ENCODE measurements at regions not wholly inside any gene's neighbourhood (a gene's known extent, or its start where the extent isn't known, plus 50 kb on each side); places are given as distances from the start of the nearest gene placed in this dataset.

- Histone ChIP-seq H4K20me1 (ENCODE audit: low read length) (no peaks in the 10 kb centered on the region), H3K4me3 (ENCODE audit: low read length) (no peak overlapping the region), H3K4me1 (ENCODE audit: insufficient read depth, low read length) (no peaks in the 10 kb centered on the region), H3F3A (ENCODE audit: low read length, unreplicated experiment) (no peaks in the 10 kb centered on the region), H3K27ac (ENCODE audit: low read length) (no peak overlapping the region), H3K9me2 (replicated peaks; ENCODE audit: low read length) (no peaks in the 10 kb centered on the region), H3K27me3 (ENCODE audit: low read length) (no peaks in the 10 kb centered on the region), H3K9me3 (ENCODE audit: low read length) (no peaks in the 10 kb centered on the region), H3K9ac (ENCODE audit: low read length) (no peak overlapping the region), H3K79me2 (ENCODE audit: low read length) (no peaks in the 10 kb centered on the region), H3K36me3 (ENCODE audit: low read depth, low read length) (no peaks in the 10 kb centered on the region), H2AFZ (ENCODE audit: low read length) (no peak overlapping the region), H3K4me2 (ENCODE audit: low read length) (no peak overlapping the region)
- ChIA-PET POLR2A (ENCODE audit: unreplicated experiment) (no interaction called here), CTCF (no interaction called here)
- no TSS peak for BruUV-seq (replicated peaks)
- no peak for DNase-seq
- no peak for TF ChIP-seq CTCF (conservative IDR thresholded peaks at IDR 0.05; ENCODE audit: low read depth, low read length)
- no peak for TF ChIP-seq EZH2 (IDR thresholded peaks at IDR 0.05; ENCODE audit: low read length, unreplicated experiment)
- no peak for TF ChIP-seq EZH2phosphoT487 (IDR thresholded peaks at IDR 0.05; ENCODE audit: borderline replicate concordance, low read length)
- intact Hi-C loops (cut with micrococcal nuclease) = no loop called here
- no peak for ATAC-seq
Observed at GRCh38 chr14:39851202-39851601, 419.0 kb upstream of the FBXO33 start.

GRCh38 chr14:39847852-39848251, 415.6 kb upstream of the FBXO33 start:
- Histone ChIP-seq H3K4me3 (ENCODE audit: low read length) (no peak overlapping the region), H3K27ac (ENCODE audit: low read length) (no peak overlapping the region), H3K9me3 (ENCODE audit: low read length) (no peaks in the 10 kb centered on the region), H3K79me2 (ENCODE audit: low read length) (no peaks in the 10 kb centered on the region), H4K20me1 (ENCODE audit: low read length) (no peaks in the 10 kb centered on the region), H3K27me3 (ENCODE audit: low read length) (no peaks in the 10 kb centered on the region), H3K9me2 (replicated peaks; ENCODE audit: low read length) (no peaks in the 10 kb centered on the region), H2AFZ (ENCODE audit: low read length) (no peak overlapping the region), H3K4me1 (ENCODE audit: insufficient read depth, low read length) (no peaks in the 10 kb centered on the region), H3K4me2 (ENCODE audit: low read length) (no peak overlapping the region), H3K36me3 (ENCODE audit: low read depth, low read length) (no peaks in the 10 kb centered on the region), H3F3A (ENCODE audit: low read length, unreplicated experiment) (no peaks in the 10 kb centered on the region), H3K9ac (ENCODE audit: low read length) (no peak overlapping the region)
- POLR2A ChIA-PET (ENCODE audit: unreplicated experiment) = no interaction called here
- BruUV-seq (replicated peaks) = no TSS peak
- no peak for ATAC-seq
- TF ChIP-seq EZH2 (IDR thresholded peaks at IDR 0.05; ENCODE audit: low read length, unreplicated experiment) = no peak
- DNase-seq = no peak
- CTCF ChIA-PET = no interaction called here
- intact Hi-C loops (cut with micrococcal nuclease) = no loop called here

GRCh38 chr14:39847194-39847593, 415.0 kb upstream of the FBXO33 start:
- intact Hi-C loops (cut with micrococcal nuclease) = no loop called here
- no TSS peak for BruUV-seq (replicated peaks)
- Histone ChIP-seq H3K79me2 (ENCODE audit: low read length) (no peaks in the 10 kb centered on the region), H3K27me3 (ENCODE audit: low read length) (no peaks in the 10 kb centered on the region), H3K4me2 (ENCODE audit: low read length) (no peak overlapping the region), H2AFZ (ENCODE audit: low read length) (no peak overlapping the region), H3K27ac (ENCODE audit: low read length) (no peak overlapping the region), H3K9me2 (replicated peaks; ENCODE audit: low read length) (no peaks in the 10 kb centered on the region), H3K4me1 (ENCODE audit: insufficient read depth, low read length) (no peaks in the 10 kb centered on the region), H3F3A (ENCODE audit: low read length, unreplicated experiment) (no peaks in the 10 kb centered on the region), H3K9me3 (ENCODE audit: low read length) (no peaks in the 10 kb centered on the region), H4K20me1 (ENCODE audit: low read length) (no peaks in the 10 kb centered on the region), H3K4me3 (ENCODE audit: low read length) (no peak overlapping the region), H3K36me3 (ENCODE audit: low read depth, low read length) (no peaks in the 10 kb centered on the region), H3K9ac (ENCODE audit: low read length) (no peak overlapping the region)
- no peak for TF ChIP-seq CTCF (conservative IDR thresholded peaks at IDR 0.05; ENCODE audit: low read depth, low read length)
- TF ChIP-seq EZH2phosphoT487 (IDR thresholded peaks at IDR 0.05; ENCODE audit: borderline replicate concordance, low read length) = no peak
- no peak for TF ChIP-seq EZH2 (IDR thresholded peaks at IDR 0.05; ENCODE audit: low read length, unreplicated experiment)
- ChIA-PET POLR2A (ENCODE audit: unreplicated experiment) (interaction anchor here (0.5 kb wide), 1 partner anchor 1547 kb away, joined by 3 read pairs; no protein-coding TSS in a partner anchor), CTCF (no interaction called here)
- ATAC-seq (peak; percentile 89), DNase-seq (peak; percentile 11)
